Keratinocyte (primary cell): ENCODE measurements at regions not wholly inside any gene's neighbourhood (a gene's known extent, or its start where the extent isn't known, plus 50 kb on each side); places are given as distances from the start of the nearest gene placed in this dataset.
A peak's percentile ranks its signal among the peaks of the same experiment; 100 is the strongest.
"Not testable (repeated sequence)": the region's sequence is repeated elsewhere in the genome, so short reads cannot be mapped to it uniquely, and the experiment has no call there.

ENCODE experiments used
- DNase-seq: peaks from one replicate; pipeline ENCODE4 v3.0.0-alpha.2; 2011; ENCODE audit warnings: low read depth, missing footprints, low spot score
- FAIRE-seq: peaks from 2 replicates; lab custom pipeline; 2011; peaks lifted over from hg19 to GRCh38; lab: Jason Lieb, UNC
- H2AFZ ChIP-seq: 2 replicates; pipeline ENCODE4 v1.6.0; 2012; ENCODE audit warnings: low read length, control low read depth, inconsistent platforms; ENCODE audit not compliant: control insufficient read depth
- H3K27ac ChIP-seq: 2 replicates; pipeline ENCODE4 v1.5.1; 2011; ENCODE audit warnings: low read length; ENCODE audit not compliant: control insufficient read depth, insufficient read depth
- H3K27me3 ChIP-seq: 3 replicates; pipeline ENCODE4 v1.6.0; 2011; ENCODE audit warnings: low read length; ENCODE audit not compliant: control insufficient read depth, insufficient read depth; ENCODE audit errors: extremely low read depth
- H3K36me3 ChIP-seq, 2 experiments: 2 replicates in 1 of 2; 3 replicates in 1 of 2; pipeline ENCODE4 v1.5.1; 2011; ENCODE audit warnings: low read length in 2 of 2, mild to moderate bottlenecking in 1 of 2; ENCODE audit not compliant: control insufficient read depth in 2 of 2, insufficient read depth in 2 of 2; ENCODE audit errors: extremely low read depth in 1 of 2
- H3K4me1 ChIP-seq: 3 replicates; pipeline ENCODE4 v1.5.1; 2011; ENCODE audit warnings: low read length; ENCODE audit not compliant: control insufficient read depth, insufficient read depth; ENCODE audit errors: extremely low read depth
- H3K4me2 ChIP-seq: 3 replicates; pipeline ENCODE4 v1.6.0; 2011; ENCODE audit warnings: low read depth, low read length; ENCODE audit not compliant: control insufficient read depth, insufficient read depth; ENCODE audit errors: extremely low read depth
- H3K4me3 ChIP-seq, 3 experiments: fragments of 200-600 bp in 1 of 3; sonication (generic) in 1 of 3; 2 replicates in 2 of 3; 3 replicates in 1 of 3; pipeline ENCODE4 v1.5.1; 2011 to 2016; ENCODE audit warnings: low read length in 3 of 3, mild to moderate bottlenecking in 3 of 3, control low read depth in 2 of 3, inconsistent platforms in 1 of 3, low read depth in 1 of 3, mixed read lengths in 1 of 3, mixed run types in 1 of 3, moderate library complexity in 1 of 3; ENCODE audit not compliant: control insufficient read depth in 2 of 3, insufficient read depth in 2 of 3; ENCODE audit errors: extremely low read depth in 1 of 3
- H3K79me2 ChIP-seq: 2 replicates; pipeline ENCODE4 v1.6.0; 2012; ENCODE audit warnings: low read length; ENCODE audit not compliant: control insufficient read depth, insufficient read depth
- H3K9ac ChIP-seq: 3 replicates; pipeline ENCODE4 v1.6.0; 2011; ENCODE audit warnings: low read length; ENCODE audit not compliant: control insufficient read depth, insufficient read depth; ENCODE audit errors: extremely low read depth
- H3K9me1 ChIP-seq: 3 replicates; pipeline ENCODE4 v1.6.0; 2011; ENCODE audit warnings: low read length; ENCODE audit not compliant: control insufficient read depth, insufficient read depth; ENCODE audit errors: extremely low read depth
- H3K9me3 ChIP-seq: 2 replicates; pipeline ENCODE4 v1.5.1; 2012; ENCODE audit warnings: low read depth, low read length; ENCODE audit not compliant: control insufficient read depth
- H4K20me1 ChIP-seq: 3 replicates; pipeline ENCODE4 v1.6.0; 2011; ENCODE audit warnings: low read length; ENCODE audit not compliant: control insufficient read depth, insufficient read depth; ENCODE audit errors: extremely low read depth
- EZH2 ChIP-seq: IDR thresholded peaks from one replicate; pipeline ENCODE4 v1.6.1; 2012; ENCODE audit warnings: inconsistent platforms, mild to moderate bottlenecking, low read length, moderate library complexity
- dilution Hi-C: fragments of 300-500 bp; cut with MboI; formaldehyde crosslinking; loops from one replicate; pipeline ENCODE4 v1.7.0; 2020; ENCODE audit warnings: low sequenced_read_pairs; ENCODE audit not compliant: extremely low pct_ligation_motif_present
- TF ChIP-seq, protein P1 (sequence below), 3 experiments: IDR thresholded peaks in 1 of 3; conservative IDR thresholded peaks in 1 of 3; optimal IDR thresholded peaks in 1 of 3; 2 replicates in 2 of 3; 3 replicates in 1 of 3; pipeline versions ENCODE3 to v1.5.1; 2011; ENCODE audit warnings: low read length in 3 of 3, mild to moderate bottlenecking in 3 of 3, moderate library complexity in 2 of 3, control low read depth in 1 of 3, inconsistent platforms in 1 of 3; ENCODE audit not compliant: insufficient read depth in 2 of 3; ENCODE audit errors: extremely low read depth in 1 of 3

DNA sequence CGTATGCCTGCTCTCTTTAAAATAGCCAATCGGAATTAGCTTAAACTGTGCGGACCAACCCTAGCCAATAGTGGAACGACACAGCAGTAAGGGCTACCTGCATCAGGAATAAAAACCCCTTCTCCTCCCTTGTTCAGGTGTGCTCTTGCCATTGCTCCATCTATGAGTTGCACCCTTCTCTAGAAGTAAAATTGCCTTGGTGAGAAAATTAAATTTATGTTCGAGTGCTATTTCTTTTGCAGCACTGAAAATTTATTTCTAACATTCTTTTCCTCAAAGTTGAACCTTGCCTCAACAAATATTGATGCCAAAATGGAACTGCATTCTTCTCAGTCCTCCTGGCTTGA, 102.5 kb upstream of the SHB start:
- DNase-seq, result no peak
- H3K4me2 ChIP-seq, result no peak overlapping the region

DNA sequence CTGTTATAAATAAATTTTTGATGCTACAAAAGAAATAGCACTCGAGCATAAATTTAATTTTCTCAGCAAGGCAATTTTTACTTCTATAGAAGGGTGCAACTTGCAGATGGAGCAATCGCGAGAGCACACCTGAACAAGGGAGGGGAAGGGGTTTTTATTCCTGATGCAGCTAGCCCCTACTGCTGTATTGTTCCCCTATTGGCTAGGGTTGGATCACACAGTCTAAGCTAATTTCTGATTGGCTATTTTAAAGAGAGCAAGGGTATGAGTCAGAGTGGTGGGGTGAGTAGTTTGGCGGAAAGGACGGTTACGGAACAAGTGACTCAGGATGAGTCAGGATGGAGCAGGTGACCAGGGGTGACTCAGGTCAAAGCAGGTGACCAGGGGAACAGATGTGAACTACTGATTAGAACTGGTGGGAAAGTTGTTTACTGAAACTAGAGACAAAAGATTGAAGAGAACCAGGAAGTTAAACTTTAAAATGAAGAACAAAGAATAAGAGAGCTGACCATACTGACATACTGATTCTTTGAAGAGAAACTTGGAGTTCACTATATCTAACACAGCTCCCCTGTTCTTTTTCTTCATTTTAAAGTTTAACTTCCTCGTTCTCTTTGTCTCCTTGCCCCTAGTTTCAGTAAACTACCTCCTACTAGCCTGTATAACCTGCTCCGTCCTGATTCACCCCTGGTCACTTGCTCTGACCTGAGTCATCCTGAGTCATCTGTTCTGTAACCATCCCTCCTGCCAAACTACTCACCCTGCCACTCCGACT, 101.9 kb upstream of the SHB start:
- not testable (repeated sequence) for H3K4me3 ChIP-seq, FAIRE-seq, H3K9me1 ChIP-seq, H3K27me3 ChIP-seq, H3K9ac ChIP-seq, H2AFZ ChIP-seq, H3K79me2 ChIP-seq, H3K4me1 ChIP-seq, H3K36me3 ChIP-seq, H3K4me2 ChIP-seq, H4K20me1 ChIP-seq
- Histone ChIP-seq H3K27ac (peak overlapping the region; percentile 86), H3K9me3 (peaks cover 22% of the 10 kb centered on the region)
- dilution Hi-C loops, result loop anchor here (25.0 kb wide), 1 partner anchor 109 kb away; the partner anchor contains the start of gene SHB
- peak; percentile 57 for DNase-seq

More for the DNA sequence above, 102.5 kb upstream of the SHB start:
- Histone ChIP-seq H3K79me2 (no peaks in the 10 kb centered on the region), H3K9ac (no peak overlapping the region), H3K9me3 (peaks cover 22% of the 10 kb centered on the region), H3K4me1 (no peaks in the 10 kb centered on the region), H3K27me3 (no peaks in the 10 kb centered on the region), H3K9me1 (no peaks in the 10 kb centered on the region), H2AFZ (no peak overlapping the region), H3K4me3 (no peak overlapping the region), H3K27ac (peak overlapping the region; percentile 86), H3K36me3 (no peaks in the 10 kb centered on the region), H4K20me1 (no peaks in the 10 kb centered on the region)
- dilution Hi-C loops, result loop anchor here (25.0 kb wide), 1 partner anchor 109 kb away; the partner anchor contains the start of gene SHB
- peak; percentile 20 for FAIRE-seq
- TF ChIP-seq EZH2, result no peak
- TF ChIP-seq, protein P1, sequence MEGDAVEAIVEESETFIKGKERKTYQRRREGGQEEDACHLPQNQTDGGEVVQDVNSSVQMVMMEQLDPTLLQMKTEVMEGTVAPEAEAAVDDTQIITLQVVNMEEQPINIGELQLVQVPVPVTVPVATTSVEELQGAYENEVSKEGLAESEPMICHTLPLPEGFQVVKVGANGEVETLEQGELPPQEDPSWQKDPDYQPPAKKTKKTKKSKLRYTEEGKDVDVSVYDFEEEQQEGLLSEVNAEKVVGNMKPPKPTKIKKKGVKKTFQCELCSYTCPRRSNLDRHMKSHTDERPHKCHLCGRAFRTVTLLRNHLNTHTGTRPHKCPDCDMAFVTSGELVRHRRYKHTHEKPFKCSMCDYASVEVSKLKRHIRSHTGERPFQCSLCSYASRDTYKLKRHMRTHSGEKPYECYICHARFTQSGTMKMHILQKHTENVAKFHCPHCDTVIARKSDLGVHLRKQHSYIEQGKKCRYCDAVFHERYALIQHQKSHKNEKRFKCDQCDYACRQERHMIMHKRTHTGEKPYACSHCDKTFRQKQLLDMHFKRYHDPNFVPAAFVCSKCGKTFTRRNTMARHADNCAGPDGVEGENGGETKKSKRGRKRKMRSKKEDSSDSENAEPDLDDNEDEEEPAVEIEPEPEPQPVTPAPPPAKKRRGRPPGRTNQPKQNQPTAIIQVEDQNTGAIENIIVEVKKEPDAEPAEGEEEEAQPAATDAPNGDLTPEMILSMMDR (optimal IDR thresholded peaks at IDR 0.05 in 1 of 3, IDR thresholded peaks at IDR 0.05 in 1 of 3, conservative IDR thresholded peaks at IDR 0.05 in 1 of 3; ENCODE audit: extremely low read depth in 1 of 3, insufficient read depth in 2 of 3, low read length in 3 of 3), result no peak

DNA sequence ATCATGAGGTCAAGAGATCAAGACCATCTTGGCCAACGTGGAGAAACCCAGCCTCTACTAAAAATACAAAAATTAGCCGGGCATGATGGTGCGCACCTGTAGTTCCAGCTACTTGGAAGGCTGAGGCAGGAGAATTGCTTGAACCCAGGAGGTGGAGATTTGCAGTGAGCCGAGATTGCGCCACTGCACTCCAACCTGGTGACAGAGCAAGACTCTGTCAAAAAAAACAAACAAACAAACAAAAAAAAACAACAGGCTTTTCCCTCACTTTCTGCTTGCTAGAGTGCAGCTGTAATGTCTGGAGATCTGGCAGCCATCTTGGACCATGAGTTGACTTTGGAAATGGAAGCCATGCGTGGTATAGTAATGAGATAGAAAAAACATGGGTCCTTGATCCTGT, 101.1 kb upstream of the SHB start:
- Histone ChIP-seq H3K27ac (peak overlapping the region; percentile 86), H3K9me3 (peaks cover 22% of the 10 kb centered on the region)
- H3K27me3 ChIP-seq, H4K20me1 ChIP-seq, H3K9ac ChIP-seq, H3K9me1 ChIP-seq, H3K36me3 ChIP-seq, H2AFZ ChIP-seq, H3K4me3 ChIP-seq, H3K4me2 ChIP-seq, H3K4me1 ChIP-seq, DNase-seq, FAIRE-seq, H3K79me2 ChIP-seq: not testable (repeated sequence)
- dilution Hi-C loops, result loop anchor here (25.0 kb wide), 1 partner anchor 108 kb away; the partner anchor contains the start of gene SHB
